Neural progenitor cell (in vitro differentiated cells): ENCODE measurements at regions not wholly inside any gene's neighbourhood (a gene's known extent, or its start where the extent isn't known, plus 50 kb on each side); places are given as distances from the start of the nearest gene placed in this dataset.

ENCODE experiments used
- CTCF ChIP-seq: fragments of 200-600 bp; sonication (generic); IDR thresholded peaks from 2 replicates; pipeline ENCODE4 v1.5.1; 2017; ENCODE audit warnings: antibody characterized with exemption, mild to moderate bottlenecking
- EZH2 ChIP-seq: fragments of 200-600 bp; sonication (generic); IDR thresholded peaks from 2 replicates; pipeline ENCODE4 v1.6.1; 2017; ENCODE audit warnings: antibody characterized with exemption, mild to moderate bottlenecking, moderate library complexity

GRCh38 chr11:29263971-29264682 is 752.7 kb downstream of the KCNA4 start:
- TF ChIP-seq CTCF (no peak), EZH2 (no peak)
